Ascending aorta (tissue), 2 donors: ENCODE measurements at regions not wholly inside any gene's neighbourhood (a gene's known extent, or its start where the extent isn't known, plus 50 kb on each side); places are given as distances from the start of the nearest gene placed in this dataset.

Source experiments
- DNase-seq, 2 donors: peaks; one replicate each; pipeline ENCODE4 v3.0.0-alpha.2; 2019; ENCODE audit warnings: low spot score in 2 of 2
- H3K27ac ChIP-seq, 2 donors: fragments of 200-600 bp; sonication (generic); one replicate each; pipeline ENCODE4 v1.5.1; 2016 to 2017; ENCODE audit warnings: mild to moderate bottlenecking in 1 of 2
- H3K27me3 ChIP-seq: fragments of 200-600 bp; sonication (generic); one replicate; pipeline ENCODE4 v1.5.1; 2017
- H3K36me3 ChIP-seq, 2 donors: fragments of 200-600 bp; sonication (generic); one replicate each; pipeline ENCODE4 v1.5.1; 2016
- H3K4me1 ChIP-seq, 2 donors: fragments of 200-600 bp; sonication (generic); one replicate each; pipeline ENCODE4 v1.5.1; 2016 to 2017; ENCODE audit warnings: mild to moderate bottlenecking in 1 of 2
- H3K4me3 ChIP-seq, 2 donors: fragments of 200-600 bp; sonication (generic); one replicate each; pipeline ENCODE4 v1.5.1; 2016 to 2017; ENCODE audit warnings: mild to moderate bottlenecking in 1 of 2
- H3K9me3 ChIP-seq, 2 donors: fragments of 200-600 bp; sonication (generic); one replicate each; pipeline ENCODE4 v1.5.1; 2016
- intact Hi-C: fragments of 100-400 bp; cut with DNase I; formaldehyde crosslinking; loops from one replicate; pipeline ENCODE4 v1.15.1; 2023
- TF ChIP-seq, protein P1 (sequence below), 3 experiments: fragments of 200-600 bp in 2 of 3; fragments of 450-650 bp in 1 of 3; sonication (generic) in 2 of 3; IDR thresholded peaks; one replicate each; pipeline ENCODE4 v1.5.1; 2016 to 2019; ENCODE audit warnings: antibody characterized with exemption in 3 of 3, mild to moderate bottlenecking in 1 of 3, moderate library complexity in 1 of 3

DNA sequence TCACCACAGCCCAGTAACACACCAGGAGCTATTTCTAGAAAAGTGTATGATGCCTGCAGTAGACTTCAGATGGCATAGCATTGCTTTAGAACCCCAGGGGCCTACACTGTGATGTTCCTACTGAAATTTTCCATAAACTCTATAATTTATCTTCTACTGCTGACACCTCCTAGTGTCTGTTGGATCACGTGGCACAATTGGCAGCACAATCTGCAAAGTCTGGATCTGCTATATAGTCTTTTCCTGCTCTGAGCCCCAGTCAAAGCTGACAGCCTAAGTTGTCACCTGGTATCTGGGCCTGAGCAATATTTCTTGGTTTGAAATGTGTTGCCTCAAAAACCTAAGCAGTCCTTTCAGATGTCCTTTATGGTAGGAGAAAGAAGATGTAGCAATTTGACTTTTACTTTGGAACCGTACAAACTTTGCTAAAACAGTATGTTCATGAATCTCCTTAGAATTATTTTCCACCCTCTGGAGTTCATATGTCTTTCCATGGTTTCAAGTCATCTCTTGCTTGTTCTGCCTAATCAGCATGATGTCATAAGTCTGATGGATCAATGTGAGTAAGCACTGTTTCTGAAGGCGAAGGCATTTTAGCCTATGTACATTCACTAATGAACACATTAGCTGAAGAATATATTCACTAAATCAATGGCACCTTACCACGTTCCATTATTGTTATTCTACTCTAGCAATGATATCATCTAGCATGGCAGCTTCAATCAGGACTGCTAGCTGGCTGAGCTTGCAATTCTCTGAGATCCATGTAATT, 536.5 kb upstream of the NBEA start:
- no peak overlapping the region for H3K27ac ChIP-seq
- TF ChIP-seq, protein P1, sequence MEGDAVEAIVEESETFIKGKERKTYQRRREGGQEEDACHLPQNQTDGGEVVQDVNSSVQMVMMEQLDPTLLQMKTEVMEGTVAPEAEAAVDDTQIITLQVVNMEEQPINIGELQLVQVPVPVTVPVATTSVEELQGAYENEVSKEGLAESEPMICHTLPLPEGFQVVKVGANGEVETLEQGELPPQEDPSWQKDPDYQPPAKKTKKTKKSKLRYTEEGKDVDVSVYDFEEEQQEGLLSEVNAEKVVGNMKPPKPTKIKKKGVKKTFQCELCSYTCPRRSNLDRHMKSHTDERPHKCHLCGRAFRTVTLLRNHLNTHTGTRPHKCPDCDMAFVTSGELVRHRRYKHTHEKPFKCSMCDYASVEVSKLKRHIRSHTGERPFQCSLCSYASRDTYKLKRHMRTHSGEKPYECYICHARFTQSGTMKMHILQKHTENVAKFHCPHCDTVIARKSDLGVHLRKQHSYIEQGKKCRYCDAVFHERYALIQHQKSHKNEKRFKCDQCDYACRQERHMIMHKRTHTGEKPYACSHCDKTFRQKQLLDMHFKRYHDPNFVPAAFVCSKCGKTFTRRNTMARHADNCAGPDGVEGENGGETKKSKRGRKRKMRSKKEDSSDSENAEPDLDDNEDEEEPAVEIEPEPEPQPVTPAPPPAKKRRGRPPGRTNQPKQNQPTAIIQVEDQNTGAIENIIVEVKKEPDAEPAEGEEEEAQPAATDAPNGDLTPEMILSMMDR (IDR thresholded peaks at IDR 0.05), result no peak
- H3K27me3 ChIP-seq, result no peaks in the 10 kb centered on the region
- H3K4me1 ChIP-seq, result no peaks in the 10 kb centered on the region
- no peak for DNase-seq
- intact Hi-C loops, result no loop called here
- H3K4me3 ChIP-seq, result no peak overlapping the region
- no peaks in the 10 kb centered on the region for H3K9me3 ChIP-seq
- no peaks in the 10 kb centered on the region for H3K36me3 ChIP-seq

DNA sequence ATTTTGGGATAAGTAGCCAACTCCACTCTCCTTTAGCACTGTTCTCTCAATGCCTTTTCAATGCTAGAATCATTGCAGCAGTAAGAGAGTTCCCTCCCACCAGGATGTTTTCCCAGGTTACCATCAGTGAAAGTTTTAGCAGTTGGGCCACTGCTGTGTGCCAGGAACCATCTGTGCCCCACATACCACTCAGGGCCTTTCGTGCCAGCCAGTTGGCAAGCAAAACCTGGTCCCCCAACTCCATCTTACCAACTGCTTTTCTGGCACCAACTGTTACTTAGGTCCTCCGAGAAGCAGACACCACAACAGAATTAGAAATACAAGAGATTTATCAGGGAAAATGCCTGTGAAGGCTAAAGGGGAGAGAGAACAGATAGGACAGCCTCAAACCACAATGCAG, 533.4 kb upstream of the NBEA start:
- Histone ChIP-seq H3K27me3 (no peaks in the 10 kb centered on the region), H3K4me1 (no peaks in the 10 kb centered on the region), H3K4me3 (no peak overlapping the region), H3K27ac (no peak overlapping the region), H3K9me3 (no peaks in the 10 kb centered on the region), H3K36me3 (no peaks in the 10 kb centered on the region)
- no peak for DNase-seq
- intact Hi-C loops, result no loop called here
- TF ChIP-seq, protein P1 (IDR thresholded peaks at IDR 0.05), result no peak

DNA sequence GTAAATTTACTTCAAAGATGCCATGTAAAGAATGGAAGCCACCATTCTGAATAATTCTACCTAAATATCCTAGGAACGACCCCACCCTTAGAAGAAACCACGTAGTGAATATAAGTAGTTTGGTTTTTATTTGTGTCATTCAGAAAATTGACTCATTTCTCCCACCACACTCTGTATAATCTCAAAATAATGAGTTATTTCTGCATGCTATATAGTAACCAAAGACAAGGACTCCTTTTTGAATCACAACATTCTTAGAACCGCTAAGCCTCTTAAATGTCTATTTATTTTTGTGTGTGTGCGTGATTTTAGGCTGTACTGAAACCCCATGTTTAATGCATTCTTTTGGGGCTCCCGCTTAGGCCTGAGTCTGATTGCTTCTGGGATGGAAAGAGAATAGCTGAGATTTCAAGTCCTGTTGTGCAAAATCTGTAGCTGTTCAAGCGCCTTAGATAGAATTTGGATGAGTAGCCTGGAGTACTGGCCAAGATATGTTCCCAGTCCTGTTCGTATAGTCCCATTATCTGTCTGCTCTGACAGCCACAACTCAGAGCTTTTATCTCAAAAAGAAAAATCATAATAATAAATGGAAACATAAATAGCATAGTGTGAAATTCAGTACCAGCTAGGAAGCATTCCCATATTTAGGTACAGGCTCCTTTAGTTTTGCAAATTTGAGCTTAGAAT, 532.4 kb upstream of the NBEA start:
- no peaks in the 10 kb centered on the region for H3K27me3 ChIP-seq
- H3K4me3 ChIP-seq, result no peak overlapping the region
- no peaks in the 10 kb centered on the region for H3K9me3 ChIP-seq
- H3K27ac ChIP-seq, result no peak overlapping the region
- H3K36me3 ChIP-seq, result no peaks in the 10 kb centered on the region
- no peaks in the 10 kb centered on the region for H3K4me1 ChIP-seq
- TF ChIP-seq, protein P1 (IDR thresholded peaks at IDR 0.05), result no peak
- no peak for DNase-seq
- intact Hi-C loops, result no loop called here

DNA sequence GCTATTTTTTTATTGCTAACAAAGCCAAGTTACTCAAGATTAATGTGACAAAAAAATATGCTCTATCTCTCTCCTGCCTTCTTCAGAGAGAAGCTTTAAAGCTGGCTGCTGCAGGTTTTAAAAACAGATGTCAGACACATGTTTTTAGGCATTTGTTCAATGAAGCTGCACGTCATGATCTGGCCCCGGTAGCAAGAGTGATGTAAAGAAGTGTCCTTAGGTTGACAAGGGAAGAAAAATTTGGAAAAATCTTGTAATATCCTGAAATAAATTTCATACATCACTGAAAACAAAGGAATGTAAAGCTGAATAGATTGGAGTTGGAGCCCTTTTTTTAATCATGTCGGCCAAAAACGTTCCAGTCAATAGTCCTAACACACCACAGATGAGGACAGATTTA, 531.4 kb upstream of the NBEA start:
- Histone ChIP-seq H3K36me3 (no peaks in the 10 kb centered on the region), H3K4me3 (no peak overlapping the region), H3K27me3 (no peaks in the 10 kb centered on the region), H3K9me3 (no peaks in the 10 kb centered on the region), H3K27ac (no peak overlapping the region), H3K4me1 (no peaks in the 10 kb centered on the region)
- intact Hi-C loops, result no loop called here
- TF ChIP-seq, protein P1 (IDR thresholded peaks at IDR 0.05), result no peak
- DNase-seq, result no peak

DNA sequence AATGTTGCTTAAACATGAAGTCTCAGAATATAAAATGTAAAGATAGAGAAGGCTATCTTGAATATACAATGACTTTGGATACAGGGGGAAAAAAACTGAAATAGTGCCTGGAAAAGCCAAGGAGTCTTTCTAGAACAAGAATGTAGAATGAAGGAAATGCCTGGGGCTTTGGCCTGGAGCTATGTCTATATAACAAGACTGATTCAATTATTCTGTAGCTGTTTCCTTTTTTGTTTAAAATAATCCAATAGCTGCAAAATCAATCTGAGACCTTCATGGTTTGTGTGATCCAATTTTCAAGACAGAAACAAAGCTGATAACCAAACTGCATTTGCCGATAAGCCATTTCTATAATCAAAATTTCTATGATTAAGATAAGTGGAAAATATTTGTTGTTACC, 530.9 kb upstream of the NBEA start:
- Histone ChIP-seq H3K36me3 (no peaks in the 10 kb centered on the region), H3K4me3 (no peak overlapping the region), H3K4me1 (no peaks in the 10 kb centered on the region), H3K9me3 (no peaks in the 10 kb centered on the region), H3K27ac (no peak overlapping the region), H3K27me3 (no peaks in the 10 kb centered on the region)
- TF ChIP-seq, protein P1 (IDR thresholded peaks at IDR 0.05), result no peak
- no peak for DNase-seq
- intact Hi-C loops, result no loop called here
